H1 (cell line): ENCODE measurements at regions not wholly inside any gene's neighbourhood (a gene's known extent, or its start where the extent isn't known, plus 50 kb on each side); places are given as distances from the start of the nearest gene placed in this dataset.

Experiments
- CTCF ChIA-PET: fragments of 300-600 bp; sonication (Branson Sonifier 250); formaldehyde crosslinking; loops from one replicate; lab custom pipeline; 2021; ENCODE audit not compliant: partially characterized antibody; lab: Charles Lee
- POLR2A ChIA-PET: fragments of 300-600 bp; sonication (Branson Sonifier 250); formaldehyde crosslinking; loops from one replicate; lab custom pipeline; 2021; ENCODE audit warnings: inconsistent platforms; ENCODE audit not compliant: partially characterized antibody; lab: Charles Lee
- DNase-seq, 2 experiments: peaks; one replicate each; pipeline versions ENCODE4 v3.0.0 to v3.0.0-alpha.2; 2010 to 2022; ENCODE audit warnings: low spot score in 2 of 2, low read depth in 1 of 2, mixed read lengths in 1 of 2
- FAIRE-seq: peaks from 2 replicates; lab custom pipeline; 2011; peaks lifted over from hg19 to GRCh38; lab: Jason Lieb, UNC
- H2AFZ ChIP-seq: 2 replicates; pipeline ENCODE4 v1.8.1; 2012; ENCODE audit warnings: low read length, inconsistent platforms
- H2AK5ac ChIP-seq: 2 replicates; pipeline ENCODE4 v1.6.1; 2013; ENCODE audit warnings: low read depth, low read length
- H2BK120ac ChIP-seq: replicated peaks from 2 replicates; pipeline ENCODE3; 2013; ENCODE audit warnings: low read depth, low read length, inconsistent platforms
- H2BK12ac ChIP-seq: 2 replicates; pipeline ENCODE4 v1.6.1; 2013; ENCODE audit warnings: low read depth, low read length
- H2BK15ac ChIP-seq: 2 replicates; pipeline ENCODE4 v1.6.1; 2013; ENCODE audit warnings: low read length
- H2BK20ac ChIP-seq: 2 replicates; pipeline ENCODE4 v1.6.1; 2013; ENCODE audit warnings: low read length
- H2BK5ac ChIP-seq: 2 replicates; pipeline ENCODE4 v1.6.1; 2013; ENCODE audit warnings: low read depth, low read length
- H3K14ac ChIP-seq: 2 replicates; pipeline ENCODE4 v1.6.1; 2013; ENCODE audit warnings: inconsistent platforms; ENCODE audit not compliant: insufficient read length
- H3K18ac ChIP-seq: 2 replicates; pipeline ENCODE4 v1.6.1; 2013; ENCODE audit warnings: low read length; ENCODE audit errors: extremely low read depth
- H3K23ac ChIP-seq: 2 replicates; pipeline ENCODE4 v1.6.1; 2013; ENCODE audit warnings: inconsistent platforms; ENCODE audit not compliant: insufficient read length
- H3K23me2 ChIP-seq: 2 replicates; pipeline ENCODE4 v1.6.1; 2013; ENCODE audit warnings: low read depth, low read length
- H3K27ac ChIP-seq: 2 replicates; pipeline ENCODE4 v1.6.1; 2011; ENCODE audit warnings: low read depth, low read length, inconsistent platforms
- H3K27me3 ChIP-seq, 4 experiments: replicated peaks in 1 of 4; 1 replicate in 1 of 4; 2 replicates in 3 of 4; pipeline versions ENCODE4 v1.6.1 to v1.8.1; 2011 to 2013; ENCODE audit warnings: low read length in 3 of 4, mild to moderate bottlenecking in 3 of 4, inconsistent platforms in 2 of 4, mixed read lengths in 2 of 4, moderate library complexity in 1 of 4; ENCODE audit not compliant: control insufficient read depth in 3 of 4, insufficient read depth in 3 of 4; ENCODE audit errors: extremely low read depth in 1 of 4
- H3K36me3 ChIP-seq, 4 experiments: 2 replicates each; pipeline versions ENCODE4 v1.6.1 to v1.8.1; 2011 to 2013; ENCODE audit warnings: mild to moderate bottlenecking in 4 of 4, low read length in 3 of 4, moderate library complexity in 2 of 4, control low read depth in 1 of 4, inconsistent platforms in 1 of 4; ENCODE audit not compliant: insufficient read depth in 4 of 4, control insufficient read depth in 2 of 4
- H3K4ac ChIP-seq: replicated peaks from 2 replicates; pipeline ENCODE3; 2013; ENCODE audit warnings: low read length, low read depth, mixed read lengths, inconsistent platforms; ENCODE audit not compliant: insufficient read length
- H3K4me1 ChIP-seq, 4 experiments: replicated peaks in 1 of 4; 1 replicate in 1 of 4; 2 replicates in 3 of 4; pipeline versions ENCODE4 v1.6.1 to v1.8.1; 2011 to 2013; ENCODE audit warnings: low read length in 3 of 4, inconsistent platforms in 2 of 4, mixed read lengths in 1 of 4; ENCODE audit not compliant: insufficient read depth in 4 of 4, control insufficient read depth in 3 of 4
- H3K4me2 ChIP-seq, 2 experiments: 2 replicates each; pipeline versions ENCODE4 v1.6.1 to v1.8.1; 2011 to 2013; ENCODE audit warnings: low read depth in 2 of 2, low read length in 2 of 2, control low read depth in 1 of 2, inconsistent platforms in 1 of 2, mild to moderate bottlenecking in 1 of 2; ENCODE audit not compliant: insufficient read depth in 1 of 2
- H3K4me3 ChIP-seq, 4 experiments: fragments of 200-600, 300-600 bp in 1 of 4; sonication (generic), shearing (Covaris generic), sonication (Bioruptor Twin) in 1 of 4; 2 replicates each; pipeline versions ENCODE4 v1.5.1 to v1.8.1; 2011 to 2016; ENCODE audit warnings: low read length in 4 of 4, low read depth in 3 of 4, control low read depth in 2 of 4, inconsistent platforms in 2 of 4, mild to moderate bottlenecking in 2 of 4, mixed read lengths in 1 of 4, moderate library complexity in 1 of 4; ENCODE audit not compliant: insufficient read depth in 2 of 4; ENCODE audit errors: extremely low read depth in 1 of 4
- H3K56ac ChIP-seq: replicated peaks from 2 replicates; pipeline ENCODE3; 2013; ENCODE audit warnings: low read depth, mild to moderate bottlenecking, mixed read lengths, low read length, inconsistent platforms; ENCODE audit not compliant: insufficient read length
- H3K79me1 ChIP-seq: 2 replicates; pipeline ENCODE4 v1.6.1; 2013; ENCODE audit warnings: low read depth, low read length, control low read depth
- H3K79me2 ChIP-seq, 2 experiments: 2 replicates each; pipeline versions ENCODE4 v1.6.1 to v1.8.1; 2012 to 2013; ENCODE audit warnings: low read length in 2 of 2, mild to moderate bottlenecking in 2 of 2, inconsistent platforms in 1 of 2; ENCODE audit not compliant: insufficient read depth in 2 of 2, control insufficient read depth in 1 of 2
- H3K9ac ChIP-seq, 4 experiments: replicated peaks in 1 of 4; 1 replicate in 1 of 4; 2 replicates in 3 of 4; pipeline versions ENCODE4 v1.6.1 to v1.8.1; 2011 to 2013; ENCODE audit warnings: low read depth in 3 of 4, low read length in 3 of 4, control low read depth in 2 of 4, mild to moderate bottlenecking in 2 of 4, moderate library complexity in 2 of 4, inconsistent platforms in 1 of 4; ENCODE audit errors: extremely low read depth in 1 of 4
- H3K9me3 ChIP-seq, 2 experiments: 2 replicates each; pipeline versions ENCODE4 v1.6.1 to v1.8.1; 2012 to 2013; ENCODE audit warnings: mild to moderate bottlenecking in 2 of 2, moderate library complexity in 2 of 2, control low read depth in 1 of 2, inconsistent platforms in 1 of 2, low read depth in 1 of 2, low read length in 1 of 2, mixed read lengths in 1 of 2; ENCODE audit not compliant: insufficient read depth in 2 of 2
- H4K20me1 ChIP-seq, 2 experiments: replicated peaks in 1 of 2; 2 replicates each; pipeline versions ENCODE3 to v1.8.1; 2011 to 2013; ENCODE audit warnings: inconsistent platforms in 2 of 2, low read length in 2 of 2, mild to moderate bottlenecking in 1 of 2; ENCODE audit not compliant: insufficient read depth in 2 of 2, control insufficient read depth in 1 of 2
- H4K5ac ChIP-seq: 2 replicates; pipeline ENCODE4 v1.6.1; 2013; ENCODE audit warnings: low read length, low read depth, mixed read lengths, inconsistent platforms; ENCODE audit not compliant: insufficient read length
- H4K8ac ChIP-seq: 2 replicates; pipeline ENCODE4 v1.8.0; 2013; ENCODE audit warnings: mild to moderate bottlenecking, moderate library complexity, low read length, inconsistent platforms; ENCODE audit not compliant: insufficient read depth; ENCODE audit errors: extremely low read depth
- H4K91ac ChIP-seq: replicated peaks from 2 replicates; pipeline ENCODE3; 2013; ENCODE audit warnings: low read length, mixed read lengths, inconsistent platforms; ENCODE audit not compliant: insufficient read length
- CHD2 ChIP-seq: IDR thresholded peaks from 2 replicates; pipeline ENCODE4 v1.6.1; 2012; ENCODE audit warnings: low read length, improper control_type of control experiment
- WGBS, 2 experiments: shearing (Covaris generic) in 1 of 2; methylation state at CpG; one replicate each; pipeline versions ENCODE4 v1.1.6 to v1.1.7; 2013 to 2015; ENCODE audit warnings: low lambda C conversion rate in 2 of 2, mixed read lengths in 2 of 2, inconsistent platforms in 1 of 2, low coverage in 1 of 2, missing lambda C conversion rate in 1 of 2; ENCODE audit not compliant: insufficient replicate concordance in 2 of 2, insufficient coverage in 1 of 2, insufficient read length in 1 of 2; ENCODE audit errors: extremely low coverage in 1 of 2, missing lambda C conversion rate in 1 of 2; 5-methylcytosine and 5-hydroxymethylcytosine counted together

DNA sequence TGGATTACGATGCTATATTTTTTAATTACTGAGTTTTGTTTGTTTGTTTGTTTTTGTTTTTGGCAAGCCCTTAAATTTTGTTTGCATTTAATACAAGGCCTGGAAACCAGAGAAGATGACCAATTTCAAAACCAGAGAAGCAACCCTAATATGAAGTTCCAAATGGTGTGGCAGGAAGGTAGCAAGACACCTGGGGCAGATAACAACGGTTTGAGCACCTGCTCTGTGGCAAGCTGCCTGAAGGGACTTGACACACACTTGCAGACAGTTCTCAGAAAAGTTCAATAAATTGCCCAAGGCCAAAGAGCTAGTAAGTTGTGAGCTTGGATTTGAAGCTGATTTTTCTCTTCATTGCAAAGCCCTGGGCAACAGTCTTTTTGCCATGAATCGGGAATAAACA, 151.2 kb upstream of the UBE2E1 start:
- Histone ChIP-seq H3K4me1 (peaks cover 0 to 5% (median 2%) of the 10 kb centered on the region in 4 experiments; a peak in 3 of 7 replicates), H4K5ac (no peak overlapping the region), H2BK120ac (no peak overlapping the region), H3K27me3 (no peaks in the 10 kb centered on the region), H3K36me3 (no peaks in the 10 kb centered on the region), H3K56ac (peak overlapping the region; percentile 71), H3K23me2 (no peaks in the 10 kb centered on the region; the same call in 1 of the 2 replicates), H4K8ac (no peak overlapping the region)
- CTCF ChIA-PET: interaction anchor here (1.0 kb wide), 1 partner anchor 59 kb away, joined by 3 read pairs; no protein-coding TSS in a partner anchor
- 94% methylated on average over 3 of the region's 3 CpGs; no CpG with 5 or more reads in 1 of the 2 experiments for WGBS, 2 experiments
- DNase-seq: no peak
- TF ChIP-seq CHD2: no peak
- TF ChIP-seq, all 59 proteins: peak for 0
- no peak overlapping the region for H3K4me3 ChIP-seq
- no peaks in the 10 kb centered on the region for H3K79me2 ChIP-seq
- no peak overlapping the region for H4K91ac ChIP-seq
- no peak overlapping the region for H3K9ac ChIP-seq
- FAIRE-seq: no peak
- H3K18ac ChIP-seq: no peak overlapping the region
- H3K27ac ChIP-seq: no peak overlapping the region
- POLR2A ChIA-PET: interaction anchor here (1.5 kb wide), 1 partner anchor 262 kb away, joined by 3 read pairs; the partner anchor contains the start of genes NKIRAS1 and RPL15
- peaks cover 4 to 8% of the 10 kb centered on the region in 2 experiments; a peak in 2 of 4 replicates for H3K9me3 ChIP-seq
- no peaks in the 10 kb centered on the region for H4K20me1 ChIP-seq
- H2BK15ac ChIP-seq: no peak overlapping the region
- no peak overlapping the region for H2BK5ac ChIP-seq
- H2AK5ac ChIP-seq: no peak overlapping the region
- H2BK12ac ChIP-seq: no peak overlapping the region
- H3K4me2 ChIP-seq: no peak overlapping the region
- no peak overlapping the region for H3K14ac ChIP-seq
- no peaks in the 10 kb centered on the region; the same call in 1 of the 2 replicates for H3K79me1 ChIP-seq
- H2BK20ac ChIP-seq: no peak overlapping the region
- no peak overlapping the region for H3K4ac ChIP-seq
- no peak overlapping the region for H3K23ac ChIP-seq
- no peak overlapping the region for H2AFZ ChIP-seq
